ENCODE measurements at regions not wholly inside any gene's neighbourhood (a gene's known extent, or its start where the extent isn't known, plus 50 kb on each side); places are given as distances from the start of the nearest gene placed in this dataset.

GRCh38 chr13:91242652-91243051 lies 104.8 kb upstream of the MIR17HG start:
- TF ChIP-seq CTCF (IDR thresholded peaks at IDR 0.05; ENCODE audit: low read depth, low read length, missing input control) = no peak
- TF ChIP-seq REST (IDR thresholded peaks at IDR 0.05) = no peak
- no peak for TF ChIP-seq TAF1 (conservative IDR thresholded peaks at IDR 0.05)
- no peak for TF ChIP-seq RXRA (IDR thresholded peaks at IDR 0.05)
- TF ChIP-seq MAX (IDR thresholded peaks at IDR 0.05) = no peak
- no peak for TF ChIP-seq GABPA (IDR thresholded peaks at IDR 0.05 in 1 of 2, conservative IDR thresholded peaks at IDR 0.05 in 1 of 2)
- no peak for TF ChIP-seq HNF4G (IDR thresholded peaks at IDR 0.05)
- no peak for TF ChIP-seq ZBTB33 (IDR thresholded peaks at IDR 0.05)
- no peak for TF ChIP-seq RAD21 (IDR thresholded peaks at IDR 0.05)
- TF ChIP-seq FOXA2 (IDR thresholded peaks at IDR 0.05) = no peak
- no peak for TF ChIP-seq JUND (IDR thresholded peaks at IDR 0.05)

Measured in liver (tissue), 3 donors.